Endothelial cell of umbilical vein (primary cell): ENCODE measurements at regions not wholly inside any gene's neighbourhood (a gene's known extent, or its start where the extent isn't known, plus 50 kb on each side); places are given as distances from the start of the nearest gene placed in this dataset.

ENCODE experiments used
- EZH2 ChIP-seq: IDR thresholded peaks from 2 replicates; pipeline ENCODE4 v1.6.1; 2012; ENCODE audit warnings: borderline replicate concordance, low read depth, mild to moderate bottlenecking, moderate library complexity, low read length, inconsistent platforms; ENCODE audit not compliant: severe bottlenecking
- FOS ChIP-seq: IDR thresholded peaks from 2 replicates; pipeline ENCODE4 v1.6.1; 2011; ENCODE audit warnings: mild to moderate bottlenecking, low read length, moderate library complexity, borderline replicate concordance; ENCODE audit not compliant: insufficient read depth
- POLR2A ChIP-seq: IDR thresholded peaks from 2 replicates; pipeline ENCODE4 v1.6.1; 2012; ENCODE audit warnings: low read depth, mild to moderate bottlenecking, control low read depth, low read length
- POLR2AphosphoS5 ChIP-seq: IDR thresholded peaks from 2 replicates; pipeline ENCODE4 v1.6.1; 2012; ENCODE audit warnings: low read depth, mild to moderate bottlenecking, control low read depth, low read length, moderate library complexity; ENCODE audit not compliant: insufficient read depth
- TF ChIP-seq, protein P1 (sequence below), 2 donors: IDR thresholded peaks; 1 replicate in 1 of 2; 2 replicates in 1 of 2; pipeline ENCODE4 v1.5.1; 2011; ENCODE audit warnings: low read length in 2 of 2, mild to moderate bottlenecking in 2 of 2, moderate library complexity in 2 of 2, control low read depth in 1 of 2, inconsistent platforms in 1 of 2, low read depth in 1 of 2; ENCODE audit not compliant: insufficient read depth in 1 of 2; ENCODE audit errors: extremely low read depth in 1 of 2
- TF ChIP-seq, protein P2 (sequence below): IDR thresholded peaks from 2 replicates; pipeline ENCODE4 v1.6.1; 2011; ENCODE audit not compliant: insufficient read depth, insufficient read length

- TF ChIP-seq POLR2A (no peak), POLR2AphosphoS5 (no peak), FOS (no peak), EZH2 (no peak)
- TF ChIP-seq, protein P1, sequence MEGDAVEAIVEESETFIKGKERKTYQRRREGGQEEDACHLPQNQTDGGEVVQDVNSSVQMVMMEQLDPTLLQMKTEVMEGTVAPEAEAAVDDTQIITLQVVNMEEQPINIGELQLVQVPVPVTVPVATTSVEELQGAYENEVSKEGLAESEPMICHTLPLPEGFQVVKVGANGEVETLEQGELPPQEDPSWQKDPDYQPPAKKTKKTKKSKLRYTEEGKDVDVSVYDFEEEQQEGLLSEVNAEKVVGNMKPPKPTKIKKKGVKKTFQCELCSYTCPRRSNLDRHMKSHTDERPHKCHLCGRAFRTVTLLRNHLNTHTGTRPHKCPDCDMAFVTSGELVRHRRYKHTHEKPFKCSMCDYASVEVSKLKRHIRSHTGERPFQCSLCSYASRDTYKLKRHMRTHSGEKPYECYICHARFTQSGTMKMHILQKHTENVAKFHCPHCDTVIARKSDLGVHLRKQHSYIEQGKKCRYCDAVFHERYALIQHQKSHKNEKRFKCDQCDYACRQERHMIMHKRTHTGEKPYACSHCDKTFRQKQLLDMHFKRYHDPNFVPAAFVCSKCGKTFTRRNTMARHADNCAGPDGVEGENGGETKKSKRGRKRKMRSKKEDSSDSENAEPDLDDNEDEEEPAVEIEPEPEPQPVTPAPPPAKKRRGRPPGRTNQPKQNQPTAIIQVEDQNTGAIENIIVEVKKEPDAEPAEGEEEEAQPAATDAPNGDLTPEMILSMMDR (IDR thresholded peaks at IDR 0.05; ENCODE audit: extremely low read depth in 1 of 2, insufficient read depth in 1 of 2, low read depth in 1 of 2, low read length in 2 of 2), result no peak
- TF ChIP-seq, protein P2, sequence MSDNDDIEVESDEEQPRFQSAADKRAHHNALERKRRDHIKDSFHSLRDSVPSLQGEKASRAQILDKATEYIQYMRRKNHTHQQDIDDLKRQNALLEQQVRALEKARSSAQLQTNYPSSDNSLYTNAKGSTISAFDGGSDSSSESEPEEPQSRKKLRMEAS, result no peak
Measured at GRCh38 chr17:69639096-69639495, 224.6 kb downstream of the MAP2K6 start.
